ENCODE measurements at regions not wholly inside any gene's neighbourhood (a gene's known extent, or its start where the extent isn't known, plus 50 kb on each side); places are given as distances from the start of the nearest gene placed in this dataset.

DNA sequence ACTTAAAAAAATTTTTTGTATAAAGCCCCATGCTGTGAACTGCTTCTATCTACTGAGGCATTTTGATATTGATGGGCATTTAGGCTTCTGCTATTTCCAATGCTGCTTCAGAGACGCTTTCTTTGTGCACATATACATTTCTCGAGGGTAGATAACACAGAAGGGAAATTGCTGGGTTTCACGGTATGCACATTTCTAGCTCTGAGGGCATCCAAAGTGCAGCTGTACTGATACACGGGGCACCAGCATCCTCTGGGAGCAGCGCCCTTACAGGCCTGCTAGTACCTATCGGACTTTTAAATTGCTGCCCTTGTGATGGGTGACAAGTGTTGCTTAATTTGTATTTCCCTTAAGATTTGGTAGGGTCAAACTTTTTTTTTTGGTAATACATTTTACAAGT is 88.6 kb downstream of the KCTD15 start:
- intact Hi-C loops (cut with micrococcal nuclease) = no loop called here
- H3K27ac Mint-ChIP-seq = no peak overlapping the region
- no peaks in the 10 kb centered on the region for H3K9me3 Mint-ChIP-seq
- H3K27me3 Mint-ChIP-seq = peaks cover 13% of the 10 kb centered on the region
- no peak overlapping the region for H3K4me3 Mint-ChIP-seq
- H3K36me3 Mint-ChIP-seq (ENCODE audit: low read depth) = no peaks in the 10 kb centered on the region
- no peaks in the 10 kb centered on the region for H3K4me1 Mint-ChIP-seq (ENCODE audit: low read depth)

DNA sequence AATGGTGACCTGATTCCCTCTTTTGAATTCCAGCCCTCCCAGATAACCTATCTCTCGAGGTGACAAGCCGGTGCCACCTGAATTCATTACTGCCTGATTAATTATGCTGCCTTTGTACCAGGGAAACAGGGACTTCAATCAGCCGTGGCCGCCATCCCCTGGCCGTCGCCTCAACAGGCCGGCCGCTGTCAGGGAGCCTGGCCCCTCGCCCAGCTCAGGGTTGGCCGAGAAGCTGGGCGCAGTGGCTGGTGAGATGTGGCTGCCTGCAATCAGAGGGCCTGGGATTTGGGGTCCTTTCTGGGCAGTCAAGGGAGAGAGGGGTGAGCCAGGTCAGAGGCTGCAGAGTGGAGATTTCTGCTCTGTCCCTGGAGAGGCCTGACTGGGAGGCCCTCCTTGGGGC is 91.2 kb downstream of the KCTD15 start:
- intact Hi-C loops (cut with micrococcal nuclease) = no loop called here
- Mint-ChIP-seq H3K36me3 (ENCODE audit: low read depth) (no peaks in the 10 kb centered on the region), H3K27me3 (peaks cover 13% of the 10 kb centered on the region), H3K9me3 (no peaks in the 10 kb centered on the region), H3K4me3 (no peak overlapping the region), H3K4me1 (ENCODE audit: low read depth) (no peaks in the 10 kb centered on the region), H3K27ac (no peak overlapping the region)

DNA sequence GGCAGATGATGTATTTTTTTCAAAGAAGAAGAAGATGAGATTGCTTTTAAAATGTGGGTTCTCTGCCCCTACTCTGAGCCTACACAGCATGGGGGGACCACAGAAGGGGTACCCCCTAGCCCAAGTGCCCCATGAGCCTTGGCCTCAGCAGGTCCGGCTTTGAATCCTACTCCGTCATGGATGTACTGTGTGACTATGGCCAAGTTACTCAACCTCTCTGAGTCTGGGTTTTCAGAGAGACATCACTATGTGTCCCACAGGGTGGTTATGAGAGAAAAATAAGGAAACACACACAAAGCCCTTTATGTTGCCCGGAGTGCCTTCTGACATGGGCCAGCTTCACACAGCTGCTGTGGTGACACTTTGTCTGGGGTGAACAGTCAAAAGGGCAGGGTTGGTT is 92.0 kb downstream of the KCTD15 start:
- Mint-ChIP-seq H3K4me1 (ENCODE audit: low read depth) (no peaks in the 10 kb centered on the region), H3K27me3 (peaks cover 10% of the 10 kb centered on the region), H3K9me3 (no peaks in the 10 kb centered on the region), H3K4me3 (no peak overlapping the region), H3K36me3 (ENCODE audit: low read depth) (no peaks in the 10 kb centered on the region), H3K27ac (no peak overlapping the region)
- intact Hi-C loops (cut with micrococcal nuclease) = no loop called here

DNA sequence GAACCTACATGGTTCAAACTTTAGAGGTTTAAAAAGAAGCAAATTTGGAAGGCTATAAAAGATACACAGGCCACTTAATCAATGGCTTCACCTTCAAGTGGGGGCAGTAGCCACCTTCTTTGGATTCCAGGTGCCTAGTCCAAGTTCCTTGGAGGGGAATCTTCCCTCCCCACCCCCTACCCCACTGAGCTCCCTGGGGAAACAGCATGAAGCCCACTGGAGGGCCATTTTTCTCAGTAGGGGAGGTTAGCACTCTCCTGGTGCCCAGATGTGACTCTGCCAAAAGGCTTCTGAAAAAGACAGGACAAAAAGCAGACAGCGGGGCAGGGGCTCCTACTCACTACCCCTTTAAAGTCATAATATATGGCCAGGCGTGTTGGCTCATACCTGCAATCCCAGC is 93.9 kb downstream of the KCTD15 start:
- Mint-ChIP-seq H3K27me3 (peaks cover 8% of the 10 kb centered on the region), H3K36me3 (ENCODE audit: low read depth) (no peaks in the 10 kb centered on the region), H3K9me3 (no peaks in the 10 kb centered on the region), H3K4me1 (ENCODE audit: low read depth) (no peaks in the 10 kb centered on the region), H3K27ac (no peak overlapping the region), H3K4me3 (no peak overlapping the region)
- intact Hi-C loops (cut with micrococcal nuclease) = no loop called here

DNA sequence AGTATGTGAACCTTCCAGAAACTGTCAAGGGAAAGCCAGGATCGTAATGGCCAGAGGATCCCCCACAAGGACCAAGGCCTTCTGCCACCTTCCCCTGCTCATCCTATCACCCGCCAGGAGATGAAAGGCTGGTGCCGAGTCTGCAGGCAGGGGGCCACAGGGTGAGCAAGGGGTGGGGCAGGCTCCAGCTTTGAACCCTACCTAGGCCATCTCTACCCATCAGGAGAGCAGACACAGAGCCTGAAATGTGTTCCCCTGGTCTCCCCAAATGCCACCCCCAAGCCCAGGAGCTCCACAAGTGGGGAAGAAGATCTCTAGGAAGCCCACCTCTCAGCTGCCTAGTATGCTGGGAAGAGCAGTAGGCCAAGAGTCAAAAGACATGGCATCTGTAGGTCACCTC is 95.1 kb downstream of the KCTD15 start:
- H3K4me1 Mint-ChIP-seq (ENCODE audit: low read depth) = no peaks in the 10 kb centered on the region
- H3K9me3 Mint-ChIP-seq = no peaks in the 10 kb centered on the region
- no peak overlapping the region for H3K27ac Mint-ChIP-seq
- no peak overlapping the region for H3K4me3 Mint-ChIP-seq
- intact Hi-C loops (cut with micrococcal nuclease) = no loop called here
- peaks cover 8% of the 10 kb centered on the region for H3K27me3 Mint-ChIP-seq
- no peaks in the 10 kb centered on the region for H3K36me3 Mint-ChIP-seq (ENCODE audit: low read depth)

DNA sequence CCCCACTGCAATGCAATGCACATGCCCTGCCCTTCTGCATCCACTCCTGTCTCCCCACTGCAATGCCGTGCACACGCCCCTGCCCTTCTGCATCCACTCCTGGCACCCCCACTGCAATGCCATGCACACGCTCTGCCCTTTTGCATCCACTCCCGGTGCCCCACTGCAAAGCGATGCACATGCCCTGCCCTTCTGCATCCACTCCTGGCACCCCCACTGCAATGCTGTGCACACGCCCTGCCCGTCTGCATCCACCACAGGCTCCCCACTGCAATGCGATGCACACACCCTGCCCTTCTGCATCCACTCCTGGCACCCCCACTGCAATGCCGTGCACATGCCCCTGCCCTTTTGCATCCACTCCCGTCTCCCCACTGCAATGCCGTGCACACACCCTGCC is 98.1 kb downstream of the KCTD15 start:
- Mint-ChIP-seq H3K4me1 (ENCODE audit: low read depth) (no peaks in the 10 kb centered on the region), H3K36me3 (ENCODE audit: low read depth) (no peaks in the 10 kb centered on the region), H3K27me3 (peaks cover 12% of the 10 kb centered on the region), H3K4me3 (no peak overlapping the region), H3K27ac (no peak overlapping the region), H3K9me3 (peaks cover 21% of the 10 kb centered on the region)
- intact Hi-C loops (cut with micrococcal nuclease) = no loop called here

DNA sequence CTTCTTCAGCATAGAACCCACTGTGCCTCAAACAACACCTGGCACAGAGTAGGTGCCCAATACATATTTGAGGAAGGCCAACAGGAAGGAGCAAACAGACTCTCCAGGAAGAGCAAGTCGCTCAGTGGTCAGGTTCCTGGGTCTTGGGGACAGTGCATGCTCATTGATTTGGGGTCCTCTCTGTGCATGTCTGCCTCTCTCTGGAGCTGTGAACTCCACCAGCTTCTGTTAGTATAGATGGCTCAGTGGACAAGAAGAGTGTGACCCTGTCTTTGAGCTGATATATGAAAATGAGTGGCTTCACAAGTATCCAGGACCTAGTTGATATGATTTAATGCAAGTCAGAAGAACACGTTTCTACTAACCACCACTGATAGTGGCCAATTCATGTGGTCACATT is 98.7 kb downstream of the KCTD15 start:
- peaks cover 12% of the 10 kb centered on the region for H3K27me3 Mint-ChIP-seq
- H3K36me3 Mint-ChIP-seq (ENCODE audit: low read depth) = no peaks in the 10 kb centered on the region
- no peaks in the 10 kb centered on the region for H3K4me1 Mint-ChIP-seq (ENCODE audit: low read depth)
- intact Hi-C loops (cut with micrococcal nuclease) = no loop called here
- no peak overlapping the region for H3K4me3 Mint-ChIP-seq
- H3K27ac Mint-ChIP-seq = no peak overlapping the region
- peaks cover 21% of the 10 kb centered on the region for H3K9me3 Mint-ChIP-seq

DNA sequence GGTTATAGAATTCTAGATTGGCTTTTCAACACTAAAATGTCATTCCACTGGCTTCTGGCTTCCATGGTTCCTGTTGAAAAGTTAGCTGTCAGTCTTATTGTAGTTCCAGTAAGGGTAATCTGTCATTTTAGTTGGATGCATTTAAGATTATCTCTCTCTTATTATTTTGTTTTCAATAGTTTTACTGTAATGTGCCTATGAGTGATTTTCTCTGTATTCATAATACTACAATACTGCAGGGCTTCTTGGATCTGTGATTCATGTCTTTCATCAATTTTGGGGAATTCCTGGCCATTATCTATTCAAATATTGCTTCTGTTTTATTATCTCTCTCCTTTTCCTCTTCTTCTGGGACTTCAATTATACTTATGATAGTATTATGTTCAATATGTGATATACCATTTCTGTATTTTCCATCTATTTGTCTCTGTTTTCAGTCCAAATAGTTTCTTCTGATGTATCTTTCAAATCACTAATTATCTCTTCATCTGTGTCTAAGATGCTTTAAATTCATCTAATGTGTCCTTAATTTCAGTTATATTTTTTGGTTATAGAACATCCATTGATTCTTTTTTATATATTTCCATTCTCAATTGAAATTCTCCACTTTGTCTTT is 101.5 kb downstream of the KCTD15 start:
- Mint-ChIP-seq H3K4me1 (ENCODE audit: low read depth) (no peaks in the 10 kb centered on the region), H3K36me3 (ENCODE audit: low read depth) (no peaks in the 10 kb centered on the region), H3K27ac (no peak overlapping the region), H3K4me3 (no peak overlapping the region), H3K9me3 (peaks cover 21% of the 10 kb centered on the region), H3K27me3 (peaks cover 28% of the 10 kb centered on the region)
- intact Hi-C loops (cut with micrococcal nuclease) = no loop called here

DNA sequence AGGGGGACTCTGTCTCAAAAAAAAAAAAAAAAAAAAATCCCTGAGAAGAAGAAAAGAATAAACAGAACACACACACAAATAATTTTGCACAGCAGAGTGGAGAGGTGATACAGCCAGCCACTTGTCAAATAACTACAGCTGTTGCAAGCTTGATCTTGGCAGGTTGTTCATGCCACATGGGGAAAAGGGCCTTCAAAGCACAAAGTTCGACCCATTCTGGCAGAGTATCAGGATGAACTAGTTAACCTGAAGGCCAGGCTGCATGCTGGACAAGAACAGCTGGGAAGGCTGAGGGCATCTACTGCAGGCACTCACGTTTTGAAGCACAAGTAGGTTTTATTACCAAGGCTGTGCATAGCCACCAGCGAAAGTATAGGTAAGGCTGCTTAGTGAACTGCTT is 104.1 kb downstream of the KCTD15 start:
- Mint-ChIP-seq H3K4me3 (no peak overlapping the region), H3K27ac (no peak overlapping the region), H3K9me3 (peaks cover 21% of the 10 kb centered on the region), H3K36me3 (ENCODE audit: low read depth) (no peaks in the 10 kb centered on the region), H3K27me3 (peaks cover 42% of the 10 kb centered on the region), H3K4me1 (ENCODE audit: low read depth) (peaks cover 6% of the 10 kb centered on the region)
- intact Hi-C loops (cut with micrococcal nuclease) = no loop called here

DNA sequence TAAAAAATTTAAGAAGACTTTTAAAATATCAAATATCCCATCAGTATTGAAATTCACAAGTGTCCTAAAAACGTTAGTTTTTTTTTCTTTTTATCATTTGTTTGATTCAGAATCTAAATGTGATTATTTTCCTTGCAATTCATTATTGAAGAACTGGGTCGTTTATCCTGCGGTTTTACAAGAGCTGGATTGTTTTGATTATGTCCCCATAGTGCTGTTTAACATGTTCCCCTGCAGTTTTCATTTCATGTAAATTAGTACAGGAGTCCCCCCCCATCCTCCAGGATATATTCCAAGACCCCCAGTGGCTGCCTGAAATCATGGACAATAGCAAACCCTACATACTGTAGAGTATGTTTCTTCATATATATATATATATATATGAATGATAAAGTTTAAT is 105.7 kb downstream of the KCTD15 start:
- no peak overlapping the region for H3K4me3 Mint-ChIP-seq
- H3K27ac Mint-ChIP-seq = no peak overlapping the region
- H3K4me1 Mint-ChIP-seq (ENCODE audit: low read depth) = peaks cover 6% of the 10 kb centered on the region
- H3K36me3 Mint-ChIP-seq (ENCODE audit: low read depth) = no peaks in the 10 kb centered on the region
- intact Hi-C loops (cut with micrococcal nuclease) = no loop called here
- peaks cover 55% of the 10 kb centered on the region for H3K27me3 Mint-ChIP-seq
- peaks cover 18% of the 10 kb centered on the region for H3K9me3 Mint-ChIP-seq

DNA sequence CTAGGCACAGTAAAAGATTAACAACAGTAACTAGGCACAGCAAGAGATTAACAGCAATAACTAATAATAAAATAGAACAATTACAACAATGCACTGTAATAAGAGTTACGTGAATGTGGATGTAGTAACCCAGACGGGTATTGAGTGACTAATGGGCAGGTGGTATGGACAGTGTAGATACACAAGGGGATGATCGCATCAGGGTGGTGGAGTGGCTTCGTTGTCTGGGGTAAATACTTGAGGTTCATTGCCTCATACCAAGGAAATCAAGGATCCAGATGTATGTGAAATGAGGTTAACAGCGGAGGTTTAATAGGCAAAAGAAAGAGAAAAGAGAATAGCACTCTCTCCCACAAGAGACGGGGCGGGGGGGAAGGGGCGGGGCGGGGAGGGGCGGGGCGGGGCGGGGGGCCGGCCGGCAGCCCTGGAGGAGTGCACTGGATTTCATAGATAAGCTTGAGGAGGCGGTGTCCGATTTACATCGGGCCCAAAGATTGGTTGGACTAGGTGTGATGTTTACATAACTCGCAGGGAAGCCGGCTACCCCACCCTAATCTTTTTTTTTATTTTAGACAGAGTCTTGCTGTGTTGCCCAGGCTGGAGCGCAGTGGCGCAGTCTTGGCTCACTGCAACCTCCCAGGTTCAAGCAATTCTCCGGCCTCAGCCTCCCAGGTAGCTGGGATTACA is 106.3 kb downstream of the KCTD15 start:
- H3K4me3 Mint-ChIP-seq = no peak overlapping the region
- peaks cover 6% of the 10 kb centered on the region for H3K4me1 Mint-ChIP-seq (ENCODE audit: low read depth)
- peaks cover 12% of the 10 kb centered on the region for H3K9me3 Mint-ChIP-seq
- H3K27ac Mint-ChIP-seq = no peak overlapping the region
- intact Hi-C loops (cut with micrococcal nuclease) = no loop called here
- H3K36me3 Mint-ChIP-seq (ENCODE audit: low read depth) = no peaks in the 10 kb centered on the region
- H3K27me3 Mint-ChIP-seq = peaks cover 59% of the 10 kb centered on the region

DNA sequence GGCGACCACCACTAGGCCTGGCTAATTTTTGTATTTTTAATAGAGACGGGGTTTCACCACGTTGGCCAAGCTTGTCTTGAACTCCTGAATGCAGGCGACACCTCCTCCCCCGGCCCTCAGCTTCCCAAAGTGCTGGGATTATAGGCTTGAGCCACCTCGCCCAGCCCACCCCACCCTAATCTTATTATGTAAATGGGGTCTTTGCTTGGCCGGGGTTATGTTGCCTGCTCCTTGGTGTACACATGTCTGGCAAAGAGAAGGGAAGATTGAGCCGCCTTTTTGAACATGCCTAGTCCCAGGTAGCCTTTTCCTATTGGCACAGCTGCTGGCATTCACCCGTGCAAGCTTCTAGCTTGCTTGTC is 106.8 kb downstream of the KCTD15 start:
- Mint-ChIP-seq H3K27me3 (peaks cover 63% of the 10 kb centered on the region), H3K27ac (no peak overlapping the region), H3K4me1 (ENCODE audit: low read depth) (peaks cover 6% of the 10 kb centered on the region), H3K36me3 (ENCODE audit: low read depth) (no peaks in the 10 kb centered on the region), H3K9me3 (peaks cover 7% of the 10 kb centered on the region), H3K4me3 (no peak overlapping the region)
- intact Hi-C loops (cut with micrococcal nuclease) = no loop called here

DNA sequence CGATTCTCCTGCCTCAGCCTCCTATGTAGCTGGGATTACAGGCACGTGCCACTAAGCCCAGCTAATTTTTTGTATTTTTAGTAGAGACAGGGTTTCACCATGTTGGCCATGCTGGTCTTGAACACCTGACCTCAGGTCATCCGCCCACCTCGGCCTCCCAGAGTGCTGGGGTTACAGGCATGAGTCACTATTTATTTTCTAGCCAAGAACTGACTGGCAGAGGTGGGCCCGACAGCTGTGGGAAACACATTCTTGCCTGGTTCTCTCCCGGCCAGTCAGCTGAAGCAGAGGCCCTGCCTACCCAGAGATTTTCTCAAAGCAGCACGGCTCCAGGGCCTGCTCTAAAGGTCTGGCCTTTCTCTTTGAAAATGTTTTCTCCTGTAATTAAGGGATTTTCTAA is 108.0 kb downstream of the KCTD15 start:
- Mint-ChIP-seq H3K4me1 (ENCODE audit: low read depth) (peaks cover 6% of the 10 kb centered on the region), H3K36me3 (ENCODE audit: low read depth) (no peaks in the 10 kb centered on the region), H3K27ac (no peak overlapping the region), H3K4me3 (no peak overlapping the region), H3K9me3 (no peaks in the 10 kb centered on the region), H3K27me3 (peaks cover 71% of the 10 kb centered on the region)
- intact Hi-C loops (cut with micrococcal nuclease) = no loop called here

DNA sequence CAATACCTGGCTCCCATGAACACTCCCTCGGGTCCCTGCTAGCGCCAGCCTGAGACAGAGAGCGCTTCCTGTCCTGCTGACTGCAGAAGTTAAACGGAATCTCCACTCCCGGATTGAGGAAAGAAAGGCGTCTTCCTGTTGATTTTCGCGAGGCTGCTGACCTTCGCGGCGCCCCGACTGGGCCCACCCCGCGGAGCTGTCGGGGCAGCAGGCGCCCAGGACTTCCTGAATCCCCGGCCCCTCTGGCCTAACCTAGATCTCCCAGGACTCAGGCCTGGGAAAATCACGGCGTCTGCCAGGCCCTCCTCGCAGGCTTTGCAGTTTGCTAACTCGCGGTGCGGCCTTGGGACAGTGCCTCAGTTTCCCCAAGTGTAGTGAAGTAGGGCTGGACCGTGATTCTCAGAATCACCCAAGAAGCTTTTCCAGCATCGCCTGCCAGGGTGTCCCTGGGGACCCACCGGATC is 108.8 kb downstream of the KCTD15 start:
- no peak overlapping the region for H3K27ac Mint-ChIP-seq
- H3K27me3 Mint-ChIP-seq = peaks cover 74% of the 10 kb centered on the region
- H3K9me3 Mint-ChIP-seq = no peaks in the 10 kb centered on the region
- H3K4me3 Mint-ChIP-seq = peak overlapping the region; percentile 57
- intact Hi-C loops (cut with micrococcal nuclease) = no loop called here
- no peaks in the 10 kb centered on the region for H3K36me3 Mint-ChIP-seq (ENCODE audit: low read depth)
- H3K4me1 Mint-ChIP-seq (ENCODE audit: low read depth) = peaks cover 6% of the 10 kb centered on the region
